GM19239 (cell line): ENCODE measurements at regions not wholly inside any gene's neighbourhood (a gene's known extent, or its start where the extent isn't known, plus 50 kb on each side); places are given as distances from the start of the nearest gene placed in this dataset.

Source experiments
- DNase-seq: peaks from one replicate; pipeline ENCODE4 v3.0.0; 2011; ENCODE audit warnings: low spot score; ENCODE audit not compliant: insufficient read length
- FAIRE-seq: peaks from 2 replicates; lab custom pipeline; 2011; peaks lifted over from hg19 to GRCh38; lab: Jason Lieb, UNC

GRCh38 chr5:81856948-81857928 lies 106.3 kb upstream of the SSBP2 start:
- DNase-seq: no peak
- no peak for FAIRE-seq

- no peak for FAIRE-seq
- no peak for DNase-seq
Measured at GRCh38 chr5:81855591-81855990, 104.7 kb upstream of the SSBP2 start.

GRCh38 chr5:81854915-81855314 lies 104.0 kb upstream of the SSBP2 start:
- DNase-seq: no peak
- FAIRE-seq: no peak

GRCh38 chr5:81854485-81854884 lies 103.6 kb upstream of the SSBP2 start:
- FAIRE-seq (no peak), DNase-seq (no peak)

GRCh38 chr5:81853030-81853357 lies 102.1 kb upstream of the SSBP2 start:
- DNase-seq (no peak), FAIRE-seq (peak; percentile 4)

GRCh38 chr5:81852291-81853029 lies 101.6 kb upstream of the SSBP2 start:
- FAIRE-seq (peak; percentile 68), DNase-seq (peak; percentile 4)

GRCh38 chr5:81851481-81852178 lies 100.7 kb upstream of the SSBP2 start:
- DNase-seq (peak; percentile 71), FAIRE-seq (peak; percentile 95)

GRCh38 chr5:81850501-81851357 lies 99.8 kb upstream of the SSBP2 start:
- no peak for DNase-seq
- FAIRE-seq: no peak

GRCh38 chr5:81849770-81850367 lies 99.0 kb upstream of the SSBP2 start:
- DNase-seq (no peak), FAIRE-seq (no peak)

- DNase-seq (no peak), FAIRE-seq (no peak)
Measured at GRCh38 chr5:81848362-81848880, 97.5 kb upstream of the SSBP2 start.

GRCh38 chr5:81846301-81846700 lies 95.4 kb upstream of the SSBP2 start:
- DNase-seq (no peak), FAIRE-seq (no peak)

GRCh38 chr5:81843845-81844244 lies 92.9 kb upstream of the SSBP2 start:
- no peak for DNase-seq
- no peak for FAIRE-seq

GRCh38 chr5:81842795-81843398 lies 92.0 kb upstream of the SSBP2 start:
- no peak for FAIRE-seq
- no peak for DNase-seq

- DNase-seq (no peak), FAIRE-seq (no peak)
Measured at GRCh38 chr5:81839034-81839433, 88.1 kb upstream of the SSBP2 start.

- FAIRE-seq (peak; percentile 87), DNase-seq (no peak)
Measured at GRCh38 chr5:81838307-81838906, 87.5 kb upstream of the SSBP2 start.

GRCh38 chr5:81837667-81838306 lies 86.9 kb upstream of the SSBP2 start:
- FAIRE-seq (no peak), DNase-seq (no peak)

- FAIRE-seq (no peak), DNase-seq (no peak)
Measured at GRCh38 chr5:81835814-81836367, 85.0 kb upstream of the SSBP2 start.
